Fibroblast of skin of right biceps (primary cell): ENCODE measurements at regions not wholly inside any gene's neighbourhood (a gene's known extent, or its start where the extent isn't known, plus 50 kb on each side); places are given as distances from the start of the nearest gene placed in this dataset.
A peak's percentile ranks its signal among the peaks of the same experiment; 100 is the strongest.

ENCODE experiments used
- DNase-seq: peaks from one replicate; pipeline ENCODE4 v3.0.0-alpha.2; 2013

DNA sequence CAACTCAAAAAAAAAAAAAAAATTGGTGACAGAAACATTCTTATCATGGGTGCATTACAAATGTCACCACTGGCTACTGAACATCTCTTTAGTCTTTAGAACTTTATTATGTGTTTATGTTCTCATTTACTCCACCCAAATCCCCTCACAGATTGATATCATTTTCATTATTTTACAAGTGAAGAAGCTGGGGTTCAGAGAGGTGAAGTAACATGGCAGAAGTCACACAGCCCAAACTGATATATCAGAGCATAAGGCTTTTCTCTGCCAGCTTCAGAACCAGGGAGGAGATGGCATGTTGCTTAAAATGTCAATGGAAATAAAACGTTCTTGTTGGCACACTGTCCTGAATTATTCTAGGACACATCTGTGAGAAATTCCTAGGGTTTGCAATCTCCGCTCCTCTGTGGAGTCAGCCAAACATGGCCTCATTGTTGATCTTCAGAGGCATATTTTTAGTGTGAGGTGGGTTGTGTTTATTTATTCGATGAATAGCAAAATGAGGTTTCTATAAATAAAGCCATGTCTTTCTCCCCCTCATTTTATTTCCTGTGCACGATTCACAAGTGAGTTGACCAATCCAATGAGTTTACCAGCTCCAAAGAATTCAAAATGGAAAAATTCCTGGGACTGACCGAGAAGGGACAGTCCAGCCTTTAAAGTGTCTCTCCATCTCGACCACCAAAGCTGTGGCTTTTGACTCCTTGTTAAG, 72.9 kb upstream of the ANO1 start:
- peak; percentile 34 for DNase-seq

- no peak for DNase-seq
These were observed 70.3 kb upstream of the ANO1 start for GRCh38 chr11:70007796-70008195.

DNA sequence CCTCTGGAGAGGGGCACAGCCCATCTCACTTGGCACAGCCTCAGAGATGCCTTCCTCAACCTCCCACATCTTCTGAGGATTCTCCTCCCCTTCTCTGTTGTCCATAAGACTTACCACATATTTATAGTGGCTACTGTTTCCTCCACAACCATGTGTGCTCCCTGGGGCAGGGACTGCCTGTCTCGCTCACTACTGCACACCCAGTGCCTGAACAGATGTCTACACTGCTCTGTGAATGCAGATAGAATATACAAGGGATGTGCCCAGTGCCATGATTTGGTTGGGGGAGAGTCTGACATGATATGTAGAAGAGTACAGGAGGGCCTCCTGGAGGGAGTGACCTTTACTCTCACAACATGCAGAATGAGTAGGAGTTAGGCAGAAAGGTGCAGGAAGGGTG, 67.3 kb upstream of the ANO1 start:
- no peak for DNase-seq

- no peak for DNase-seq
These were observed 65.9 kb upstream of the ANO1 start for GRCh38 chr11:70012134-70012733.

- DNase-seq, result no peak
These were observed 63.8 kb upstream of the ANO1 start for GRCh38 chr11:70014291-70014690.

GRCh38 chr11:70016666-70017367, 61.3 kb upstream of the ANO1 start:
- DNase-seq, result peak; percentile 60

DNA sequence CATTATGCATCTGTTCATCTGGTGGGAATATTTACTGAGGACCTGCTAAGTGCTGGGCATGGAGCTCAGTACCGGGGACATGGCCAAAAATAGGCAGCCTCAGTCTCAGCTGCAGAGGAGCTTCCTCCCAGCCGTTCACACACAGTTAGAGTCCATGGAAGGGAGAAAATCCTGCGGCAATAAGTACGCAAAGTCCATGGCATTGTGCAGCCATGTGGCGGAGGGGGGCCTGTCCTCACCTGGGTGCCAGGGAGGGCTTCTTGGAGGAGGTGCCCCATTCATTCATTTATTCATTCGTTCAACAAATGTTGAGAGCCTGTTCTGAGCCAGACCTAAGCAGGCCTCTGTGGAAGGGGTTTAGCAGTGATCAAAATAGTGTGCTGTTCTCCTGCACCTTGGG, 59.3 kb upstream of the ANO1 start:
- no peak for DNase-seq

- no peak for DNase-seq
These were observed 58.5 kb upstream of the ANO1 start for GRCh38 chr11:70019576-70020011.

GRCh38 chr11:70020336-70021214, 57.5 kb upstream of the ANO1 start:
- DNase-seq, result peak; percentile 10

DNA sequence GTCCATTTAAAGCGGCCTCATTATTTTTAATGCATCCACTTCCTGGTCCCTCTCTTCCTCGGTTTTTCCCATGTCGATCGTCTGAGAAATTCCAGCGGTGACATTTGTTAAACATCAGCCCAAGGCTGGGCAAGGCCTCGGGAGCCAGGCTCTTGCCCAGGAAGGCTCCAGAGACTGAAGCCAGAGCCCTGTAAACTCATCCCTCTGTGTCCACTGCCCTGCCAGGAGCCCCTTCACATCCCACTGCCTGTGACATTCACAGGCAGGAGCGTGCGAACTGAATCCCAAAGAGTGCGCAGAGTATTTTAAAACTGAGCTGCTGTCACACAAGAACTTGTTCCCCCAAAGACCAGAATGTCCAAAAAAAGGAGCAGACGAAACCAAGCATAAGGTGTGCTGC, 56.5 kb upstream of the ANO1 start:
- DNase-seq, result no peak

- no peak for DNase-seq
These were observed 53.9 kb upstream of the ANO1 start for GRCh38 chr11:70024036-70024772.

- DNase-seq, result no peak
These were observed 53.4 kb upstream of the ANO1 start for GRCh38 chr11:70024773-70025045.

- DNase-seq, result no peak
These were observed 52.8 kb upstream of the ANO1 start for GRCh38 chr11:70025308-70025707.

DNA sequence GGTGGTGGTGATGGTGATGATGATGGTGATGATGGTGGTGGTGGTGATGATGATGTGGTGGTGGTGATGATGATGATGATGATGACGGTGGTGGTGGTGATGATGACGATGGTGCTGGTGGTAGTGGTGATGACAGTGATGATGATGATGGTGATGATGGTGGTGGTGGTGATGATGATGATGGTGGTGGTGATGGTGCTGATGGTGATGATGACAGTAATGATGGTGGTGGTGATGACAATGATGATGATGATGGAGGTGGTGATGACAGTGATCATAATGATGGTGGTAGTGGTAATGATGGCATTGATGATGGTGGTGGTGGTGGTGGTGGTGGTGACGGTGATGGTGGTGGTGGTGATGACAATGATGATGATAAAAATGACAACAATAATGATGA, 52.1 kb upstream of the ANO1 start:
- no peak for DNase-seq

GRCh38 chr11:70026726-70027125, 51.4 kb upstream of the ANO1 start:
- DNase-seq, result no peak

DNA sequence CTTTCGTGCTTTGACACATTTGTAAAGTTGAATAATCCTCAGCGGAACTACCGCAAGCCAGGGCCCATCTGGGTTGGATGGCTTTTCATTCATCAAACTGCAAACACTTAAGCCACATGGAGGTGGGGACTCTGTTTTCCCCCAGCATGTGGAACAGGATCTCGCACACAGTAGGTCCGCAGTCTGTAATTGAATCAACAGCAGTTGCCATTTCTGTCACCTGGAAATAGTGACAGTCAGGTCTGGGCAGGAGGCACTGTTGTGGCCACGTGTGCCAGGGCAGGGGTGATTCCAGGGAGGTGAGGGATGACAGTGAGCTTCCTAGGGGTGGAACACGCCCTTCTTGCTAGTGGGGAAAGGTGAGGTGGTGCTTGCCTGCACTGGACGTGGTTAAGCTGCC, 50.7 kb upstream of the ANO1 start:
- no peak for DNase-seq

DNA sequence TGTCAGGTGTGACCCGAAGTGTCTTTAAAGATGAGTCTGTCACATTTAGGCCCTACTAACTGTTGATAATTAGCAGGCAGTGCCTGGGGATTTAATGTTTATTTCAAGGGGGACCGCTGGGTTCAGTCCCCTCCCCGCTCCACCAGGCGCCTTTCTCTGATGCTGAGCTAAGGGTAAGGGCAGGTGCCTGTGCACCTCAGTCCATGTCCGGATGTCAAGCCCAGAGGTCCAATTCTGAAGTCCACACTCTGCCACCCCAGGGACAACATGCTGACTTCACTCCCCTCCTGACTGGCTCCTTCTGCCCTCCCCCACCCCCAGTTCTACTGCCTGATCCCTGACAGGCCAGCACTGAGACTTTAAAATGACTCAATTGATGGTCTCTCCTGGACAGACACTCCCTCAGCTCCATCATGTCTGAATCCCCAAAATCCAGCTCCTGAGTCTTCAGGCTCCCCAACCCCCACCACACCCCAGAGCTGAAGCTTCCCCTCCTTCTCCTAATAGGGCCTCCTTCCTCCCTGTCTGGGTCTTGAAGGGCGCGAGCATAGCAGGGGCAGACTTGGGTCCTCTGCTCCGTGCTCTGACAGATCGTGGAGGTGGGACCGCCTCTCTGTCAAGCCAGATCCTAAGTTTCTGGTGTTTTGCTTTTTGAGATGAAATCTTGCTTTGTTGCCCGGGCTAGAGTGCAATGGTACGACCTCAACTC, 49.8 kb upstream of the ANO1 start:
- no peak for DNase-seq
